GM23338 (cell line): ENCODE measurements at regions not wholly inside any gene's neighbourhood (a gene's known extent, or its start where the extent isn't known, plus 50 kb on each side); places are given as distances from the start of the nearest gene placed in this dataset.
"Not testable (repeated sequence)": the region's sequence is repeated elsewhere in the genome, so short reads cannot be mapped to it uniquely, and the experiment has no call there.

Experiments used
- ATAC-seq: fragments of 200-7000 bp; cut with Tn5 transposase; 3 replicates; pipeline ENCODE4 v1.9.1; 2020
- DNase-seq: peaks from one replicate; pipeline ENCODE4 v3.0.0-alpha.2; 2015; ENCODE audit warnings: low spot score
- H2AFZ ChIP-seq: fragments of 200-600 bp; sonication (generic); 2 replicates; pipeline ENCODE4 v1.8.0; 2016; ENCODE audit warnings: antibody characterized with exemption, mild to moderate bottlenecking, moderate library complexity
- H3F3A ChIP-seq: fragments of 200-600 bp; sonication (generic); replicated peaks from 2 replicates; pipeline ENCODE4 v1.8.0; 2017; ENCODE audit warnings: antibody characterized with exemption, mixed run types, low read depth
- H3K27ac ChIP-seq: fragments of 200-600 bp; sonication (generic); 2 replicates; pipeline ENCODE4 v1.6.1; 2016; ENCODE audit warnings: low read depth
- H3K27me3 ChIP-seq: fragments of 200-600 bp; sonication (generic); 2 replicates; pipeline ENCODE4 v1.8.0; 2016; ENCODE audit warnings: mild to moderate bottlenecking, mixed run types, moderate library complexity; ENCODE audit not compliant: insufficient read depth
- H3K36me3 ChIP-seq: fragments of 200-600 bp; sonication (generic); 2 replicates; pipeline ENCODE4 v1.8.0; 2016; ENCODE audit warnings: mild to moderate bottlenecking; ENCODE audit not compliant: insufficient read depth
- H3K4me1 ChIP-seq: fragments of 200-600 bp; sonication (generic); 2 replicates; pipeline ENCODE4 v1.8.0; 2016; ENCODE audit warnings: mild to moderate bottlenecking, moderate library complexity; ENCODE audit not compliant: insufficient read depth
- H3K4me2 ChIP-seq: fragments of 200-600 bp; sonication (generic); 2 replicates; pipeline ENCODE4 v1.7.1; 2017; ENCODE audit warnings: mixed run types
- H3K4me3 ChIP-seq: fragments of 200-600 bp; sonication (generic); 2 replicates; pipeline ENCODE4 v1.6.1; 2016; ENCODE audit warnings: mixed run types
- H3K79me2 ChIP-seq: fragments of 200-600 bp; sonication (generic); replicated peaks from 2 replicates; pipeline ENCODE4 v1.8.0; 2017; ENCODE audit warnings: mild to moderate bottlenecking; ENCODE audit not compliant: insufficient read depth
- H3K9me2 ChIP-seq: fragments of 200-600 bp; sonication (generic); 2 replicates; pipeline ENCODE4 v1.8.0; 2017; ENCODE audit not compliant: insufficient read depth
- H4K20me1 ChIP-seq: fragments of 200-600 bp; sonication (generic); replicated peaks from 2 replicates; pipeline ENCODE4 v1.8.0; 2017; ENCODE audit warnings: mild to moderate bottlenecking; ENCODE audit not compliant: insufficient read depth
- H3K27ac Mint-ChIP-seq: 2 replicates; pipeline ENCODE4 v1.8.0; 2020; ENCODE audit warnings: inconsistent platforms, mild to moderate bottlenecking, moderate library complexity, mixed read lengths
- H3K27me3 Mint-ChIP-seq: 3 replicates; pipeline ENCODE4 v1.8.0; 2022; ENCODE audit warnings: low read depth, mild to moderate bottlenecking, moderate library complexity, mixed read lengths, inconsistent platforms; ENCODE audit not compliant: insufficient read depth, poor library complexity
- H3K36me3 Mint-ChIP-seq: 3 replicates; pipeline ENCODE4 v1.8.0; 2021; ENCODE audit warnings: low read depth, mild to moderate bottlenecking, inconsistent platforms, moderate library complexity, mixed read lengths
- H3K4me1 Mint-ChIP-seq: 3 replicates; pipeline ENCODE4 v1.8.0; 2020; ENCODE audit warnings: mild to moderate bottlenecking, inconsistent platforms, mixed read lengths
- H3K4me3 Mint-ChIP-seq: 3 replicates; pipeline ENCODE4 v1.8.0; 2021; ENCODE audit warnings: moderate library complexity, mild to moderate bottlenecking, inconsistent platforms, mixed read lengths
- H3K9me3 Mint-ChIP-seq: 3 replicates; pipeline ENCODE4 v1.8.0; 2020; ENCODE audit warnings: moderate library complexity, mild to moderate bottlenecking, inconsistent platforms, mixed read lengths
- CTCF ChIP-seq, 2 experiments: fragments of 200-600 bp in 1 of 2; sonication (generic) in 1 of 2; conservative IDR thresholded peaks; 2 replicates each; pipeline versions ENCODE4 v1.5.1 to v1.6.1; 2016 to 2017; ENCODE audit warnings: antibody characterized with exemption in 2 of 2, low read depth in 2 of 2, mild to moderate bottlenecking in 2 of 2, moderate library complexity in 1 of 2
- ETS1 ChIP-seq: IDR thresholded peaks from 2 replicates; pipeline ENCODE4 v1.6.1; 2016; ENCODE audit warnings: antibody characterized with exemption
- EZH2 ChIP-seq: fragments of 200-600 bp; sonication (generic); IDR thresholded peaks from one replicate; pipeline ENCODE4 v1.8.0; 2017; ENCODE audit warnings: antibody characterized with exemption, mild to moderate bottlenecking, low read depth; ENCODE audit not compliant: unreplicated experiment
- JUNB ChIP-seq: IDR thresholded peaks from one replicate; pipeline ENCODE4 v1.6.1; 2016; ENCODE audit warnings: antibody characterized with exemption; ENCODE audit not compliant: unreplicated experiment
- NANOG ChIP-seq: IDR thresholded peaks from 2 replicates; pipeline ENCODE4 v1.6.1; 2016; ENCODE audit warnings: antibody characterized with exemption, borderline replicate concordance
- POLR2AphosphoS5 ChIP-seq: IDR thresholded peaks from 2 replicates; pipeline ENCODE4 v1.6.1; 2016; ENCODE audit warnings: antibody characterized with exemption, low read depth
- REST ChIP-seq: IDR thresholded peaks from one replicate; pipeline ENCODE4 v1.6.1; 2018; ENCODE audit warnings: antibody characterized with exemption; ENCODE audit not compliant: unreplicated experiment
- STAT1 ChIP-seq: IDR thresholded peaks from one replicate; pipeline ENCODE4 v1.6.1; 2016; ENCODE audit warnings: antibody characterized with exemption; ENCODE audit not compliant: unreplicated experiment
- ZNF114 ChIP-seq: fragments of 250-450 bp; sonication (Bioruptor Pico); IDR thresholded peaks from 2 replicates; pipeline ENCODE4 v1.5.0; 2020; ENCODE audit warnings: mild to moderate bottlenecking, moderate library complexity
- ZNF462 ChIP-seq: fragments of 250-450 bp; sonication (Bioruptor Pico); IDR thresholded peaks from 2 replicates; pipeline ENCODE4 v1.5.0; 2020; ENCODE audit warnings: mild to moderate bottlenecking, moderate library complexity

GRCh38 chr7:138397071-138397433 is 63.0 kb upstream of the TRIM24 start:
- not testable (repeated sequence) for DNase-seq, H3K4me3 ChIP-seq, H3K79me2 ChIP-seq, H3K36me3 Mint-ChIP-seq, H3K4me1 Mint-ChIP-seq, H3F3A ChIP-seq, ATAC-seq, H3K4me1 ChIP-seq, H3K27me3 Mint-ChIP-seq, H3K4me2 ChIP-seq, H3K9me3 Mint-ChIP-seq, H3K36me3 ChIP-seq, H3K27me3 ChIP-seq, H3K9me2 ChIP-seq, H3K27ac Mint-ChIP-seq, H4K20me1 ChIP-seq, H3K27ac ChIP-seq, H3K4me3 Mint-ChIP-seq, H2AFZ ChIP-seq

- Histone ChIP-seq H3K79me2 (no peaks in the 10 kb centered on the region), H3K9me2 (0 out of 2 replicates have a peak, but pooled peaks cover 3% of the 10 kb centered on the region), H3K4me3 (no peak overlapping the region), H3K27ac (no peak overlapping the region), H3F3A (no peaks in the 10 kb centered on the region), H4K20me1 (no peaks in the 10 kb centered on the region), H3K27me3 (no peaks in the 10 kb centered on the region), H3K4me2 (no peak overlapping the region), H3K4me1 (0 out of 2 replicates have a peak, but pooled peaks cover 8% of the 10 kb centered on the region), H2AFZ (no peak overlapping the region), H3K36me3 (no peaks in the 10 kb centered on the region)
- ATAC-seq (no peak), DNase-seq (no peak)
- no peak overlapping the region for H3K27ac Mint-ChIP-seq
- H3K27me3 Mint-ChIP-seq: peaks cover 4% of the 10 kb centered on the region
- H3K36me3 Mint-ChIP-seq: peaks cover 4% of the 10 kb centered on the region; the same call in 1 of the 3 replicates
- H3K4me1 Mint-ChIP-seq: peaks cover 4% of the 10 kb centered on the region; the same call in 2 of the 3 replicates
- H3K9me3 Mint-ChIP-seq: peaks cover 3% of the 10 kb centered on the region; the same call in 1 of the 3 replicates
- no peak overlapping the region for H3K4me3 Mint-ChIP-seq
- TF ChIP-seq ETS1 (no peak), CTCF (conservative IDR thresholded peaks at IDR 0.05; ENCODE audit: low read depth in 2 of 2) (no peak), JUNB (no peak), REST (no peak), EZH2 (no peak), ZNF114 (CRISPR knock-in tag) (no peak), POLR2AphosphoS5 (no peak), ZNF462 (CRISPR knock-in tag) (no peak), STAT1 (no peak), NANOG (no peak)
These were observed 61.2 kb upstream of the TRIM24 start for GRCh38 chr7:138398857-138399256.
